GM12874 (cell line): ENCODE measurements at regions not wholly inside any gene's neighbourhood (a gene's known extent, or its start where the extent isn't known, plus 50 kb on each side); places are given as distances from the start of the nearest gene placed in this dataset.

Experiments used
- TF ChIP-seq, protein P1 (sequence below): IDR thresholded peaks from 2 replicates; pipeline ENCODE4 v1.5.1; 2011; ENCODE audit warnings: low read depth, mild to moderate bottlenecking, control low read depth, low read length, moderate library complexity; ENCODE audit not compliant: insufficient read depth

DNA sequence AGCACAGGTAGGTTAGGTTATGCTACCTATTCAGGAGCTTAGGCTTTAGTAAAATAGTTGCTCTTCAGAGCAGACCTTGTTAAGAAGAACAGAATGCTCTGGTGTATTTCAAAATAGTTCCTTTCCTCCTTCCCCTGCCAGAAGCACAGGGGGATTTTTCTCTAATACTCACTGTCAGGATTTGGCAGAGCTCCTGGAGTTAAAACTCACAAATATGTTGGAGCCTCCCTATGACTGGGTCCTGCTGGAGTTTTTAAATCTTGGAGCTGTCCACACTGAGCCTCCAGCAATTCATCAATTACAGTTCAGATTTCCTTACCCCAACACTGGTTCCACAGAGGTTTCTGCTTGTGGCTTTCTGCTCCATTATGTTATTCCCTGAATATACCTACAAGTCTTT, 1233.8 kb upstream of the WWC1 start:
- TF ChIP-seq, protein P1, sequence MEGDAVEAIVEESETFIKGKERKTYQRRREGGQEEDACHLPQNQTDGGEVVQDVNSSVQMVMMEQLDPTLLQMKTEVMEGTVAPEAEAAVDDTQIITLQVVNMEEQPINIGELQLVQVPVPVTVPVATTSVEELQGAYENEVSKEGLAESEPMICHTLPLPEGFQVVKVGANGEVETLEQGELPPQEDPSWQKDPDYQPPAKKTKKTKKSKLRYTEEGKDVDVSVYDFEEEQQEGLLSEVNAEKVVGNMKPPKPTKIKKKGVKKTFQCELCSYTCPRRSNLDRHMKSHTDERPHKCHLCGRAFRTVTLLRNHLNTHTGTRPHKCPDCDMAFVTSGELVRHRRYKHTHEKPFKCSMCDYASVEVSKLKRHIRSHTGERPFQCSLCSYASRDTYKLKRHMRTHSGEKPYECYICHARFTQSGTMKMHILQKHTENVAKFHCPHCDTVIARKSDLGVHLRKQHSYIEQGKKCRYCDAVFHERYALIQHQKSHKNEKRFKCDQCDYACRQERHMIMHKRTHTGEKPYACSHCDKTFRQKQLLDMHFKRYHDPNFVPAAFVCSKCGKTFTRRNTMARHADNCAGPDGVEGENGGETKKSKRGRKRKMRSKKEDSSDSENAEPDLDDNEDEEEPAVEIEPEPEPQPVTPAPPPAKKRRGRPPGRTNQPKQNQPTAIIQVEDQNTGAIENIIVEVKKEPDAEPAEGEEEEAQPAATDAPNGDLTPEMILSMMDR: no peak

DNA sequence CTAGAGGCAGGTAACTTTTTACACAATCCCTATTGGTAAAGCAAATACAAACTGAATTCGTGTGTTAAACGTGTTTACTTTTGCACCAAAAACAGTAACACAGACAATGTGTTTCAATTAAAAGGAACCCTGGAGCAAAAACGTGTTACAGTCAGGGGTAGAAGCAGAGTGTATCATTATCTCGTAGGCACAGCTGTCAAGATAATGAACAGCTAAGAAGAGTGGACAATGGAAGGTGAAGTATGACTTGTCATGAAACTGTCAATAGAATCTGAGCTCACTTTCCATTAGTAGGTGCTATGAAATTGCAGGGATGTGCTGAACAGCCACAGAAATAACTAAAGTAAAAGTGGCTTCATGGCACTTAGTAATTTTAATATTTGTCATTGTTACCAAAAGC, 1229.8 kb upstream of the WWC1 start:
- TF ChIP-seq, protein P1: no peak

DNA sequence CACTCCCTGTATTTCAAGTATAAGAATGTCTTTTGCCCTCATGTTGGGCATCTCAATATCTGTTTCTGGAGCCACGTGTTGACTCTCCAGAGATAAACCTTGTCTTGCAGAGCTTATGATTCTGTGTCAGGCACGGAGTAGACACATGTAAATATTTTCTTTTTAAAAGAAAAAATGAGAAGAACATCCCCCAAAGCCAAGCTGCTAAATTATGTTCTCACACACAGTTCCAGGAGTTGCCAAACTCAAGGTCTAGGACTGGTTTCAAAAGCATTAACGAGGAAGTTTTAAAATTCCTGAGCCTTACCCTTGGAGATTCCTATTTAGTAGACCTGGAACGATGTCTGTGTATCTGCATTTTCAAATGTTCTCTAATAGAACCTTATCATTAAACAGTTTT, 1228.3 kb upstream of the WWC1 start:
- TF ChIP-seq, protein P1: no peak

GRCh38 chr5:167063788-167064187, 1227.7 kb upstream of the WWC1 start:
- TF ChIP-seq, protein P1: no peak

DNA sequence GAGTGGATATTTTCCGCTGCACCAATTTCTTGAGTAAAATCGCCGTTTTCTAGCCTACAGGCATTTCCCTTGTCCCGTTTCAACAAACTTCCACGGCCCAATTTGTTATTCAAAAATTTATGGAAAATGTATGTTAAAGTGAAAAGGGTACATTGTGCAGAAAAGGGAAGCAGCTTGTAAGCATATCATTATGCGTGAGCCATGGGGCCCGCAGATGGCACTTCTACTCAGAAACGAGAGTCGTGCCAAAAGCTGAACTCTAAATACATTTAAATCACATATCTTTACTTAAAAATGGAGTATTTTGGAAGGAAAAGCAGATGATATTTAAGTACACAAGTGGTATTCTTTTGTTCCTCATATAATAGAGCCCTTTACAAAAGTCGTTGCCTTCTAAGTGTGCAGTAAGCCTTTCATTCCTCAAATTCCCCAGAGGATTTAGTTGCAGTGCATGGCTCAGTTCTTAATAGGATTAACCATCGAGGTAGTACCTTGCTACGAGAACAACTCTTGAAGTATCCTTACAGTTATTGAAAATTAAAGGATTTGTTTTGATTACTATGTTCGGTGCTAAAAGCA, 1227.2 kb upstream of the WWC1 start:
- TF ChIP-seq, protein P1: no peak

DNA sequence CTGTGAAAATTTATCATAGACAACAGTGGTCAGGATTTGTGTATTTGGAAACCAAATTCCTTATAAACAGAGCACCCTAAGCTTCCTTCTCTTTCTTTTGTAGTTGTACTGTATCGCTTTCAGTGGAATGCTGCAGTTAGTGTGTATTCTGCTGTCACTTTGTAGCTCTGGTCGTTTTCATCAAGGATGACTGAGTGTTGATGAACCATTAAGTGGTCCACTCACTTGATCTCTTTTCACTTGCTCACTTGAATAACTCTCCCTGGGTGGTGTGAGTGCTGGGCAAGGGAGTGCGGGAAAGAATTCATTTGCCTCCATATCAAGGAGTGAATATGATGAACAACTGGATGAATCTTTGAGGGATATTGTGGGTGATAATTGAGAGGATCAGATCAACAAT, 1225.7 kb upstream of the WWC1 start:
- TF ChIP-seq, protein P1: no peak

DNA sequence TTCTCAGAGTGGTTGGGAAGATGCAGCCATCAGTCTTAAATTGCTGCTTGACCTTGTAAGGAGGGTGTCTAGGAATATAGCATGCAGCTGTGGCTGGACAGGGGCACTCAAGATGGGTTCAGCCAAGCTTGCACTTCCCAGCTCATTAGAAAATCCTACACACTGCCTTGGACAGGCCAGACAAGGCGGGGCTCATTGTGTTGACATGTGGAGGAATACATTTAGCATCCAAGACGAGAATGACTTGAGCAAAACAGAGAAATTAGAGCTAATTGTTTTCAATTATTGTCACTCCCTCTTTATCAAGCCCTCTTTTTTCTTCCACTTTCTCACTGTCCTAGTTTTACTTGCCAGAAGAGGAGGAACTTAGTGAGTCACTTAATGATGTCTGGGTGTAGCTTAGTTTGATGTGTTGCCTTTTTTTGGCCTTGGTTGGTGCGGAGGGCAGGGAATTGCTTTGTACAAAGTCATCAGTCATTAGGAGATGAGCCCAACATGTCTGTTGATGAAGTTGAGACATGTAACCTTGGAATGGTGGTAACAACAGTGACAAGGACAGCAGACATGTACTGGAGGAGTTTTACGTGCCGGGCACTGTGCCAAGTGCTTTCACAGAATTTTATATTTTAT, 1219.3 kb upstream of the WWC1 start:
- TF ChIP-seq, protein P1: no peak

GRCh38 chr5:167081561-167081960, 1209.9 kb upstream of the WWC1 start:
- TF ChIP-seq, protein P1: no peak
